H1 (cell line): ENCODE measurements at regions not wholly inside any gene's neighbourhood (a gene's known extent, or its start where the extent isn't known, plus 50 kb on each side); places are given as distances from the start of the nearest gene placed in this dataset.

ENCODE experiments used
- CHD1 ChIP-seq: IDR thresholded peaks from 2 replicates; pipeline ENCODE4 v1.6.1; 2012; ENCODE audit warnings: low read depth, low read length, improper control_type of control experiment
- CREB1 ChIP-seq: IDR thresholded peaks from 2 replicates; pipeline ENCODE4 v1.6.1; 2012; ENCODE audit warnings: inconsistent platforms
- EZH2 ChIP-seq: fragments of 200-600 bp; sonication (generic); IDR thresholded peaks from 2 replicates; pipeline ENCODE4 v1.7.1; 2012; ENCODE audit warnings: low read depth, mild to moderate bottlenecking, moderate library complexity, low read length, inconsistent platforms; ENCODE audit not compliant: severe bottlenecking
- HDAC2 ChIP-seq, 2 experiments: fragments of 300-600 bp in 1 of 2; sonication (generic) in 1 of 2; IDR thresholded peaks; 2 replicates each; pipeline ENCODE4 v1.6.1; 2011 to 2012; ENCODE audit warnings: low read depth in 2 of 2, low read length in 2 of 2, mild to moderate bottlenecking in 2 of 2, moderate library complexity in 2 of 2, borderline replicate concordance in 1 of 2, inconsistent platforms in 1 of 2
- KDM5A ChIP-seq: fragments of 200-600 bp; IDR thresholded peaks from 2 replicates; pipeline ENCODE4 v1.7.1; 2012; ENCODE audit warnings: mild to moderate bottlenecking, low read length, inconsistent platforms, mixed read lengths
- SRF ChIP-seq: IDR thresholded peaks from 2 replicates; pipeline ENCODE4 v1.6.1; 2011; ENCODE audit warnings: mild to moderate bottlenecking, low read depth, low read length, moderate library complexity

DNA sequence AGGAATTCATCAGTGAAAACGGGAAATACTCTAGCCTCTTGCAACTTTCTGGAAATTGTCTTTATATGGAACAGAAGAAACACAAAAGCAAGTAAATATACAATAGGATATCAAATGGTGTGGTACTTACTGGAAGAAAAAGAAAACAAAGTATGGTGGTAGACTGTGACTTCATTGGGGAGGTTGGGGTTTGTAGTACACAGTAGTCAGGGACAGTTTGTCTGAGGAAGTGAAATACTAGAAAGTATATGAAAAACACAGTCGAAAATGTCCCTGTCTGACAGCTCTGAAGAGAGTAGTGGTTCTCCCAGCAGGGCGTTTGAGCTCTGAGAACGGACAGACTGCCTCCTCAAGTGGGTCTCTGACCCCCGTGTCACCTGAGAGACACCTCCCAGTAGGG is 390.0 kb upstream of the NWD2 start (continued):
- TF ChIP-seq CREB1 (no peak), EZH2 (no peak), KDM5A (no peak), CHD1 (no peak), HDAC2 (IDR thresholded peaks at IDR 0.05; ENCODE audit: borderline replicate concordance in 1 of 2, low read depth in 2 of 2, low read length in 2 of 2) (no peak), SRF (no peak)
